Ovary (tissue), 3 donors: ENCODE measurements at regions not wholly inside any gene's neighbourhood (a gene's known extent, or its start where the extent isn't known, plus 50 kb on each side); places are given as distances from the start of the nearest gene placed in this dataset.

Experiments
- EP300 ChIP-seq: sonication (generic); formaldehyde crosslinking; IDR thresholded peaks from one replicate; pipeline ENCODE4 v1.6.1; 2017; ENCODE audit warnings: antibody characterized with exemption
- POLR2A ChIP-seq: fragments of 450-650 bp; IDR thresholded peaks from one replicate; pipeline ENCODE4 v1.6.1; 2017; ENCODE audit warnings: antibody characterized with exemption, mild to moderate bottlenecking, moderate library complexity
- TF ChIP-seq, protein P1 (sequence below), 3 donors: fragments of 450-650 bp in 2 of 3; fragments of 200-600 bp in 1 of 3; IDR thresholded peaks; one replicate each; pipeline versions ENCODE4 v1.5.1 to v1.8.0; 2016 to 2022; ENCODE audit warnings: antibody characterized with exemption in 3 of 3, mild to moderate bottlenecking in 1 of 3
- donor health status: DM: no; HTN: no; CAD: no.

DNA sequence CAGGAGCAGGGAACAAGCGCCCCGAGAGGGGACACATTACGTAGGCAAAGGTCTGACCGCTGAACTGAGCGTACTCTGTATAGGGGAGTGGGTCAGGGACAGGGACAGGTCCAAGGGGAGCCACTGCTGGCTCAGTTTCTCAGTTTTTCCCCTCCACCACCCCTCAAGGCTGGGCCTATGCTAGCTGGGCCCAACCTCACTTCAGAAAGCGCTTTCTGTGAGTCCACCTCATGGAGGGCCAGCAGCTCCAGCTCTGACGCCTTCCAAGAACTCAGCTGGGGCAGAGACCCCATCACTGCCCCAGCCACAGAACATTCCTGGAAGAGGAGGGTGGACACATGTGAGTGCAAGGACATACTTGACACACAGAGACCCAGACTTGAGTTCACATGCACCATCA lies 242.0 kb downstream of the FOXD2 start:
- TF ChIP-seq, protein P1, sequence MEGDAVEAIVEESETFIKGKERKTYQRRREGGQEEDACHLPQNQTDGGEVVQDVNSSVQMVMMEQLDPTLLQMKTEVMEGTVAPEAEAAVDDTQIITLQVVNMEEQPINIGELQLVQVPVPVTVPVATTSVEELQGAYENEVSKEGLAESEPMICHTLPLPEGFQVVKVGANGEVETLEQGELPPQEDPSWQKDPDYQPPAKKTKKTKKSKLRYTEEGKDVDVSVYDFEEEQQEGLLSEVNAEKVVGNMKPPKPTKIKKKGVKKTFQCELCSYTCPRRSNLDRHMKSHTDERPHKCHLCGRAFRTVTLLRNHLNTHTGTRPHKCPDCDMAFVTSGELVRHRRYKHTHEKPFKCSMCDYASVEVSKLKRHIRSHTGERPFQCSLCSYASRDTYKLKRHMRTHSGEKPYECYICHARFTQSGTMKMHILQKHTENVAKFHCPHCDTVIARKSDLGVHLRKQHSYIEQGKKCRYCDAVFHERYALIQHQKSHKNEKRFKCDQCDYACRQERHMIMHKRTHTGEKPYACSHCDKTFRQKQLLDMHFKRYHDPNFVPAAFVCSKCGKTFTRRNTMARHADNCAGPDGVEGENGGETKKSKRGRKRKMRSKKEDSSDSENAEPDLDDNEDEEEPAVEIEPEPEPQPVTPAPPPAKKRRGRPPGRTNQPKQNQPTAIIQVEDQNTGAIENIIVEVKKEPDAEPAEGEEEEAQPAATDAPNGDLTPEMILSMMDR (IDR thresholded peaks at IDR 0.05), result no peak
- TF ChIP-seq POLR2A, result no peak
- no peak for TF ChIP-seq EP300
